ENCODE measurements at regions not wholly inside any gene's neighbourhood (a gene's known extent, or its start where the extent isn't known, plus 50 kb on each side); places are given as distances from the start of the nearest gene placed in this dataset.

DNA sequence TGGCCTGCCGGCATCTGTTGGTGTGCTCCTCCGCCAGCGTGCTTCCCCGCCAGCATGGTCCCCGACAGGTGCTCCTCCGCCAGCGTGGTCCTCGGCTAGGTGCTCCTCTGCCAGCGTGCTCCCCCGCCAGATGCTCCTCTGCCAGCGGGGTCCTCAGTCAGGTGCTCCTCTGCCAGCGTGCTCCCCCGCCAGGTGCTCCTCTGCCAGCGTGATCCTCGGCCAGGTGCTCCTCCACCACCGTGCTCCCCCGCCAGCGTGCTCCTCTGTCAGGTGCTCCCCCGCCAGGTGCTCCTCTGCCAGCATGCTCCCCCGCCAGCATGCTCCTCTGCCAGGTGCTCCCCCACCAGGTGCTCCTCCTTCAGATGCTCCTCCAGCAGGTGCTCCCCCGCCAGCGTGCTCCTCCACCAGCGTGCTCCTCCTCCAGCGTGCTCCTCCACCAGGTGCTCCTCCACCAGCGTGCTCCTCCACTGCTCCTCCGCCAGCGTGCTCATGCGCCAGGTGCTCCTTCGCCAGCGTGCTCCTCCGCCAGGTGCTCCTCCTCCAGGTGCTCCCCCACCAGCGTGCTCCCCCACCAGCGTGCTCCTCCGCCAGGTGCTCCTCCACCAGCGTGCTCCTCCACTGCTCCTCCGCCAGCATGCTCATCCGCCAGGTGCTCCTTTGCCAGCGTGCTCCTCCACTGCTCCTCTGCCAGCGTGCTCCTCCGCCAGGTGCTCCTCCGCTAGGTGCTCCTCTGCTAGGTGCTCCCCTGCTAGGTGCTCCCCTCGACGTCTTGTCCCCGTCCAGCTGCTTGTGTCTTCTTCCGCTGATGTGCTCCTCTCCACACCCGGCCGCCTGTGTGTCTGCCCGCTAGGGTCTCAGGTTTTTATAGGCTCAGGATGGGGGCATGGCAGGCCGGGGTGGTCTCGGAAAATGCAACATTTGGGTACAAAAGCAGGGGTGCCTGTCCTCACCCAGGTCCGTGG lies 223.0 kb downstream of the NRIP1 start:
- TF ChIP-seq, protein P1, sequence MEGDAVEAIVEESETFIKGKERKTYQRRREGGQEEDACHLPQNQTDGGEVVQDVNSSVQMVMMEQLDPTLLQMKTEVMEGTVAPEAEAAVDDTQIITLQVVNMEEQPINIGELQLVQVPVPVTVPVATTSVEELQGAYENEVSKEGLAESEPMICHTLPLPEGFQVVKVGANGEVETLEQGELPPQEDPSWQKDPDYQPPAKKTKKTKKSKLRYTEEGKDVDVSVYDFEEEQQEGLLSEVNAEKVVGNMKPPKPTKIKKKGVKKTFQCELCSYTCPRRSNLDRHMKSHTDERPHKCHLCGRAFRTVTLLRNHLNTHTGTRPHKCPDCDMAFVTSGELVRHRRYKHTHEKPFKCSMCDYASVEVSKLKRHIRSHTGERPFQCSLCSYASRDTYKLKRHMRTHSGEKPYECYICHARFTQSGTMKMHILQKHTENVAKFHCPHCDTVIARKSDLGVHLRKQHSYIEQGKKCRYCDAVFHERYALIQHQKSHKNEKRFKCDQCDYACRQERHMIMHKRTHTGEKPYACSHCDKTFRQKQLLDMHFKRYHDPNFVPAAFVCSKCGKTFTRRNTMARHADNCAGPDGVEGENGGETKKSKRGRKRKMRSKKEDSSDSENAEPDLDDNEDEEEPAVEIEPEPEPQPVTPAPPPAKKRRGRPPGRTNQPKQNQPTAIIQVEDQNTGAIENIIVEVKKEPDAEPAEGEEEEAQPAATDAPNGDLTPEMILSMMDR (conservative IDR thresholded peaks at IDR 0.05 in 1 of 2, IDR thresholded peaks at IDR 0.05 in 1 of 2; ENCODE audit: extremely low read depth in 1 of 2, insufficient read depth in 1 of 2, low read depth in 1 of 2, low read length in 2 of 2) = no peak
- no peak for TF ChIP-seq EZH2 (IDR thresholded peaks at IDR 0.05; ENCODE audit: borderline replicate concordance, low read length)

Data from mammary epithelial cell (primary cell).